HG03378 (cell line): ENCODE measurements at regions not wholly inside any gene's neighbourhood (a gene's known extent, or its start where the extent isn't known, plus 50 kb on each side); places are given as distances from the start of the nearest gene placed in this dataset.
"Not testable (repeated sequence)": the region's sequence is repeated elsewhere in the genome, so short reads cannot be mapped to it uniquely, and the experiment has no call there.

ENCODE experiments used
- ATAC-seq: cut with Tn5 transposase; IDR thresholded peaks from one replicate; pipeline ENCODE4 v1.9.1; 2021; ENCODE audit warnings: mild to moderate bottlenecking, moderate library complexity; ENCODE audit not compliant: unreplicated experiment

- no peak for ATAC-seq
Observed at GRCh38 chr4:30868111-30868895, 148.1 kb downstream of the PCDH7 start.

DNA sequence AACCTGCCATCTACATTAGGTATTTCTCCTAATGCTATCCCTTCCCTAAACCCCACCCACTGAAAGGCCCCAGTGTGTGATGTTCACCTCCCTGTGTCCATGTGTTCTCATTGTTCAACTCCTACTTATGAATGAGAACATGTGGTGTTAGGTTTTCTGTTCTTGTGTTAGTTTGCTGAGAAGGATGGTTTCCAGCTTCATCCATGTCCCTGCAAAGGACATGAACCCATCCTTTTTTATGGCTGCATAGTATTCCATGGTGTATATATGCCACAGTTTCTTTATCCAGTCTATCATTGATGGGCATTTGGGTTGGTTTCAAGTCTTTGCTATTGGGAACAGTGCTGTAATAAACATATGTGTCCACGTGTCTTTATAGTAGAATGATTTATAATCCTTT is 149.2 kb downstream of the PCDH7 start:
- ATAC-seq, result not testable (repeated sequence)

GRCh38 chr4:30870513-30870912 is 150.3 kb downstream of the PCDH7 start:
- ATAC-seq, result no peak

GRCh38 chr4:30875658-30876269 is 155.6 kb downstream of the PCDH7 start:
- ATAC-seq, result no peak

- no peak for ATAC-seq
Observed at GRCh38 chr4:30879855-30880598, 159.9 kb downstream of the PCDH7 start.

DNA sequence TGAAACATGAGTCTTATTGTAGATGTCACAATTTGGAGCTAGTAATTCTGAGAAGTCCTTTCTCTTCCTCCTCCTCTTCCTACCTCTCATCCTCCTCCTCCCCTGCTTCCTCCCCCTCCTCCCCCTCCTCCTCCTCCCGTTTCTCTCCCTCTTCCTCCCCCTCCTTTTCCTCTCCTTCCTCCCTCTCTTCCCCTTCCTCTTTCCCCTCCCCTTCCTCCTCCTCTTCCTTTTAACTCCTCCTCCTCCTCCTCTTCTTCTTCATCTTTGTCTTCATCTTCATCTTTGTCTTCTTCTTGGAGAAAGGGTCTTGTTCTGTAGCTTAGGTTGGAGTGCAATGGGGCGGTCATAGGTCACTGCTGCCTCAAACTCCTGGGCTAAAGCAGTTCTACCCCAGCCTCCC is 161.8 kb downstream of the PCDH7 start:
- no peak for ATAC-seq

GRCh38 chr4:30882443-30882842 is 162.3 kb downstream of the PCDH7 start:
- no peak for ATAC-seq

GRCh38 chr4:30882995-30883675 is 163.0 kb downstream of the PCDH7 start:
- ATAC-seq, result no peak

DNA sequence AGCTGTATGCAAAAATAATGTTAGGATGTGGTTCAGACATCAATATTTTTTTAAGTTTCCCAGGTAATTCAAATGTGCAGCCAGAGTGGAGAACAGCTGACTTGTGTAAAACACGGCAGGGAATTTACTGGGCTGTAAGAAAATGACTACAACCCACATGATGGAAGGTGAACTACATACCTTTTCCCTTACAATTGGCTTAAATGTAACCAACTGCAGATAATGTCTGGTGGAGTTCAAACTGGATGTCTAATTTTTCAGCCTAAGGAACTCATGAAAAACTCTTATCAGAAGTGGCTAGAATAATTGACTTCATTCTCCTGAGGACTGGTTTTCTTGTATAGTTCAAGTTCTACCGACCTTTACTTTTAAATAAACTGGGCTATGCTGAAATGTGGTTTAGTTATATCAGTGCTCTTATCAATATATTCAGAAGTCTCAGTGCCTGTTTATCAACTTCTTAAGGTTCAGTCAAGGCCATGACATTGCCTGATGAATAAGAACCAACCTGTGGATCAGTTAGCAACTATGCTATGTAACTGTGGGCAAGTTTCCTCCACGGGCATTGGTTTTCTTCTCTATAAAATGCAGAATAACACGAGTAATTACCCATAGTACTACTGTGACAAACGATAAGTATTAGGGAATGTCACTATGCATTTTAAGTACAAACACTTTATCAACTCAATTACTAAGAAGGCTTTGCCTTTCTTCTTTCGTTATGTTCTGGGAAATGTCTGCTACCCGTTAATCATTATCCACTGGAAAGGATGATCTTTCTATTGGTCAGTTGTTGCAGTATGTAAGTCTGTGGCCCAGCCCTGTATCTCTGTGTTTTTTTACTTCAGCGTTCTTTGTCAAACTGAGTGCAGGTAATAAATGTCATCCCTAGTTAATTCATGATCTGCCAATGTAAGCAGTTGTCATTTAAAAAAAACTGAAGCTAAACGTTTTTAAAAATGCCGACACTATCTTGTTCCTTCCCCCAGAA is 181.6 kb downstream of the PCDH7 start:
- no peak for ATAC-seq

DNA sequence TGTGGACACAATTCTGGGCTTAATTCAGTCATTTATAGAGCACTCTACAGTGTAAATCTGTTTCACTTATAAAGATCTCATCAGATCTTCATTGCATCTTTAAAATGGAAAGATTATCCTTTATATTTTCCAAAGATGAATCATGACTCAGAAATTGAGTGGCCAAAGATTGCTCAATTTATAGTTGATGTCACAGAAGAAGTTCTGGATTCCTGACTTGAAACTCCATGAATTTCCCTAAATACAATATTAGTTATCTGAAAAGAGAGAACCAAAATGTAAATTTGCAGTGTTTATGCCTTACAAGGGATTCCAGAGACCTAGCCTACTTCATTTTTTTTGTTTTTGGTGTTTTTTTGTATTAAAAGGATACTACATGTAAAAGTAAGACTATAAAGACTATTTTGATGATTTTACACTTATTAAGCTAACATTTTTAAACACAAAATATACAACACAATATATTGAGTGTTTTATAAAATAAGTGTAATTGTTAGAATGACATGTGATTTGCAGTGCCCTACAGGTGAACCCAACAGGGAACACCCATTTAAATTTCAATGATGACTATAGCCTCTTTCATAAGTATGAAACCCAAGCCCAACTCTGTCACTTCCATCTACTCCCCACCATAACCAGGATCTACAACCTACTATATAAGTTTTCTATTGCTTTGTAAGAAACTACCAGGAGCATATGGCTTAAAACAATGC is 183.5 kb downstream of the PCDH7 start:
- no peak for ATAC-seq

GRCh38 chr4:30904215-30904555 is 184.0 kb downstream of the PCDH7 start:
- ATAC-seq, result no peak

DNA sequence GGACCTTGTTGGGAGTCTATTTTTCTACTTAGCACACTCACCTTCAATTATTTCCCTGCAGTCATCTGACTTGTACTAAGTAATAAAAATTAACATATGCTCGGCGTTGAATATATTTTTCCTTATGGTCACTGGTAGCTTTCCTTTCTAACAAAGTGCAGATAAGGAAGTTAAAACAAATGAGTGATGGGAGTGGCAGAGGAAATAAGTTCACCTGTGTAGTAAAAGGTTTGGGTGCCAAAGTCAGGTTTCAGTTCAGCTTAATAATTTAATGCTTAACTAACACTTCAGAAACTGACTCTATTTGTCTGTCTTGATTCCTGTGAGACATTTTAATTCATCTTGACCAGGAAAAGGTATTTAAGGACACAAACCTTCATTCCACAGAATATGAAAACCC is 184.4 kb downstream of the PCDH7 start:
- no peak for ATAC-seq

DNA sequence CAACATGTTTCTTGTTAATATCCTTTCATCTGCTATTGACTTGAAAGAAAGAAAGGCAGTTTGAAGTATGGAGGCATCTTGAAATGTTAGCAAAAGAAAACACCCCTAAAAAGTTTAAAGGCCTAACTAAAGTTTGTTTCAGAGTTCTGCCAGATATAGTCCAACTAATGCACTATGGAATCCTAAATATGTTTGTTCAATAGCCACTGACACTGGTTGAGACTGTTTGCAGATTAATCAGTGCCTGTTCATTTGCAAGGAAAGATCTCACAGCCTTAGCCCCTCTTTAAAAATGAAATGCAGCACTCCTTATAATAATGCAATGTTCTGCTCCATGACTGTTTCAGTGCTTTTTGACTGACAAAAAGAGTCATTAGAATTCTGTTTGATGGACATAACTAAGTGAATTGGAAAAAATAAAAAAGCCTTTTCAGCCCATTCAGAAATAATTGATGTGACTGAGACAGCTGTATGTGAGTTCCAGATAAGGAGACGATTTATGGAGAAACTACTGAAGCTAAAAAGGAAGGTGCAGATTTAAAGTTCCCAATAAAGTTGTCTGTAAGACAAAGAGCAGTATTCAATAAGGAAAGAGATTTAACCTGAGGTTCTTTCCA is 192.0 kb downstream of the PCDH7 start:
- ATAC-seq, result no peak

- ATAC-seq, result no peak
Observed at GRCh38 chr4:30916337-30917274, 196.4 kb downstream of the PCDH7 start.

- no peak for ATAC-seq
Observed at GRCh38 chr4:30917946-30918345, 197.8 kb downstream of the PCDH7 start.

GRCh38 chr4:30919458-30919857 is 199.3 kb downstream of the PCDH7 start:
- ATAC-seq, result no peak

GRCh38 chr4:30920043-30920442 is 199.9 kb downstream of the PCDH7 start:
- ATAC-seq, result no peak

DNA sequence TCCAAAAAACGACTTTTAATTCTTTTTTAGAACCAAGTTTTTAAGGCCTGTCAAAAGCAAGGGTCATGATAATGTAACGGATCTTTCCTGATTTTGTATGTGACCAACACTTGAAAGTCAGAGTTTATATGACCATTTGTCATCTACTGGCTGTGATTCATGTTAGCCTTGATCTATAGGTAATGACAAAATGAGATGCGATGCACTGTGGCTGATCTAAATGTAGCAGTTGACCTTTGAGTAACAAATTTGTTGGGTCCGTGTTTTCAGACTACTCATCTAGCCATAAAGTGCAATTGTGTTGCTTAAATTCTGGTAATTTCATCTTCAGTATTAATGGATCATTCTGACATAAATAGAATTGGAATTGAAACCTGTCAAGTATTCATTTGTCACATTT is 202.5 kb downstream of the PCDH7 start:
- no peak for ATAC-seq
